IMR-90 (cell line): ENCODE measurements at regions not wholly inside any gene's neighbourhood (a gene's known extent, or its start where the extent isn't known, plus 50 kb on each side); places are given as distances from the start of the nearest gene placed in this dataset.
"Not testable (repeated sequence)": the region's sequence is repeated elsewhere in the genome, so short reads cannot be mapped to it uniquely, and the experiment has no call there.

Experiments
- ATAC-seq: fragments of 200-7000 bp; cut with Tn5 transposase; 2 replicates; pipeline ENCODE4 v1.9.1; 2020; ENCODE audit warnings: low read depth, mild to moderate bottlenecking, moderate library complexity
- BruUV-seq: library from RNA; stranded (reverse); fragments of 400-500 nt; replicated peaks from 2 replicates; lab custom pipeline; 2021; lab: Mats Ljungman, UMichigan
- CTCF ChIA-PET: fragments of 300-600 bp; formaldehyde crosslinking; extraction: SDS; loops from one replicate; lab custom pipeline; 2021; ENCODE audit warnings: antibody characterized with exemption; lab: Yijun Ruan, JAX
- POLR2A ChIA-PET: fragments of 300-600 bp; sonication (Branson Sonifier 250); formaldehyde crosslinking; loops from one replicate; lab custom pipeline; 2022; ENCODE audit warnings: antibody characterized with exemption; ENCODE audit not compliant: unreplicated experiment; lab: Charles Lee
- DNase-seq: peaks from one replicate; pipeline ENCODE4 v3.0.0; 2013
- H2AFZ ChIP-seq: replicated peaks from 2 replicates; pipeline ENCODE3; 2013; ENCODE audit warnings: low read length, mild to moderate bottlenecking; ENCODE audit not compliant: poor library complexity
- H2AK5ac ChIP-seq: 2 replicates; pipeline ENCODE4 v1.6.1; 2013; ENCODE audit warnings: low read depth, low read length, inconsistent platforms
- H2AK9ac ChIP-seq: replicated peaks from 2 replicates; pipeline ENCODE3; 2013; ENCODE audit warnings: mild to moderate bottlenecking, low read depth, low read length, moderate library complexity; ENCODE audit not compliant: poor library complexity
- H2BK120ac ChIP-seq: 2 replicates; pipeline ENCODE4 v1.6.1; 2013; ENCODE audit warnings: low read depth, low read length, inconsistent platforms
- H2BK15ac ChIP-seq: 3 replicates; pipeline ENCODE4 v1.6.1; 2013; ENCODE audit warnings: low read depth, low read length, inconsistent platforms
- H2BK20ac ChIP-seq: 2 replicates; pipeline ENCODE4 v1.6.1; 2013; ENCODE audit warnings: low read depth, mild to moderate bottlenecking, inconsistent platforms, low read length, moderate library complexity
- H2BK5ac ChIP-seq: 2 replicates; pipeline ENCODE4 v1.6.1; 2013; ENCODE audit warnings: mild to moderate bottlenecking, low read depth, low read length, inconsistent platforms; ENCODE audit not compliant: poor library complexity, severe bottlenecking
- H3K14ac ChIP-seq: replicated peaks from 2 replicates; pipeline ENCODE4 v1.6.1; 2013; ENCODE audit warnings: low read depth, low read length, inconsistent platforms
- H3K18ac ChIP-seq: 2 replicates; pipeline ENCODE4 v1.6.1; 2013; ENCODE audit warnings: low read depth, low read length, control low read depth
- H3K23ac ChIP-seq: 2 replicates; pipeline ENCODE4 v1.6.1; 2013; ENCODE audit warnings: low read depth, low read length, inconsistent platforms
- H3K27ac ChIP-seq: 2 replicates; pipeline ENCODE4 v1.5.1; 2013; ENCODE audit warnings: mild to moderate bottlenecking, control low read depth, low read length; ENCODE audit not compliant: insufficient read depth
- H3K27me3 ChIP-seq: 2 replicates; pipeline ENCODE4 v1.6.1; 2013; ENCODE audit warnings: low read length; ENCODE audit not compliant: control insufficient read depth, insufficient read depth
- H3K36me3 ChIP-seq: 2 replicates; pipeline ENCODE4 v1.6.1; 2013; ENCODE audit warnings: low read length, mixed read lengths; ENCODE audit not compliant: control insufficient read depth, insufficient read depth
- H3K4ac ChIP-seq: 2 replicates; pipeline ENCODE4 v1.6.1; 2013; ENCODE audit warnings: low read depth, low read length, inconsistent platforms
- H3K4me1 ChIP-seq: 2 replicates; pipeline ENCODE4 v1.6.1; 2013; ENCODE audit warnings: low read length, mixed read lengths; ENCODE audit not compliant: control insufficient read depth, insufficient read depth
- H3K4me2 ChIP-seq: 2 replicates; pipeline ENCODE4 v1.6.1; 2013; ENCODE audit warnings: low read depth, mild to moderate bottlenecking, control low read depth, low read length, moderate library complexity
- H3K4me3 ChIP-seq: 2 replicates; pipeline ENCODE4 v1.5.1; 2013; ENCODE audit warnings: low read depth, mild to moderate bottlenecking, control low read depth, low read length, moderate library complexity; ENCODE audit not compliant: insufficient read depth
- H3K56ac ChIP-seq: 2 replicates; pipeline ENCODE4 v1.6.1; 2013; ENCODE audit warnings: low read length, inconsistent platforms; ENCODE audit not compliant: insufficient read depth; ENCODE audit errors: extremely low read depth
- H3K79me1 ChIP-seq, 2 experiments: 2 replicates each; pipeline ENCODE4 v1.6.1; 2013; ENCODE audit warnings: low read length in 2 of 2, inconsistent platforms in 1 of 2, low read depth in 1 of 2
- H3K9ac ChIP-seq: 2 replicates; pipeline ENCODE4 v1.6.1; 2013; ENCODE audit warnings: low read depth, low read length, control low read depth
- H3K9me1 ChIP-seq: 2 replicates; pipeline ENCODE4 v1.6.1; 2013; ENCODE audit warnings: low read length, inconsistent platforms; ENCODE audit not compliant: insufficient read depth
- H3K9me3 ChIP-seq: 2 replicates; pipeline ENCODE4 v1.6.1; 2013; ENCODE audit warnings: low read length; ENCODE audit not compliant: control insufficient read depth, insufficient read depth
- H4K20me1 ChIP-seq: 2 replicates; pipeline ENCODE4 v1.6.1; 2013; ENCODE audit warnings: low read length, inconsistent platforms; ENCODE audit not compliant: insufficient read depth
- H4K5ac ChIP-seq: 2 replicates; pipeline ENCODE4 v1.6.1; 2013; ENCODE audit warnings: mild to moderate bottlenecking, low read depth, low read length, control low read depth
- H4K8ac ChIP-seq, 2 experiments: 2 replicates each; pipeline ENCODE4 v1.6.1; 2013; ENCODE audit warnings: low read depth in 2 of 2, low read length in 2 of 2, control low read depth in 1 of 2, inconsistent platforms in 1 of 2
- H4K91ac ChIP-seq: 2 replicates; pipeline ENCODE4 v1.6.1; 2013; ENCODE audit warnings: low read depth, low read length, inconsistent platforms; ENCODE audit not compliant: insufficient read depth
- WGBS, 2 experiments: methylation state at CpG; one replicate each; pipeline versions ENCODE4 v1.1.5 to v1.1.7; 2013; ENCODE audit warnings: missing lambda C conversion rate in 2 of 2; ENCODE audit not compliant: insufficient read length in 1 of 2; ENCODE audit errors: extremely low coverage in 2 of 2; 5-methylcytosine and 5-hydroxymethylcytosine counted together
- dilution Hi-C: fragments of 300-500 bp; cut with HindIII; formaldehyde crosslinking; loops from one replicate; pipeline ENCODE4 v1.14.3; 2018; ENCODE audit warnings: low sequenced_read_pairs; ENCODE audit not compliant: unreplicated experiment
- in situ Hi-C: fragments of 300-500 bp; cut with MboI; formaldehyde crosslinking; loops from 3 replicates; pipeline ENCODE4 v1.14.3; 2019; ENCODE audit warnings: low sequenced_read_pairs, inconsistent platforms, mixed read lengths
- intact Hi-C: fragments of 100-400 bp; cut with micrococcal nuclease; formaldehyde crosslinking; loops from 2 replicates; pipeline ENCODE4 v1.10.0; 2022

GRCh38 chr5:21473436-21473835 is 1379.7 kb downstream of the CDH12 start:
- H2BK20ac ChIP-seq, CTCF ChIA-PET, H3K14ac ChIP-seq, H4K5ac ChIP-seq, H2AK5ac ChIP-seq, intact Hi-C loops, dilution Hi-C loops, H2AK9ac ChIP-seq, H3K79me1 ChIP-seq, ATAC-seq, H3K36me3 ChIP-seq, H3K27me3 ChIP-seq, H3K9me1 ChIP-seq, H4K91ac ChIP-seq, BruUV-seq, H3K9me3 ChIP-seq, H3K4me1 ChIP-seq, H3K9ac ChIP-seq, H3K4me3 ChIP-seq, H2BK15ac ChIP-seq, POLR2A ChIA-PET, H4K20me1 ChIP-seq, H2AFZ ChIP-seq, in situ Hi-C loops, H3K27ac ChIP-seq, H3K56ac ChIP-seq, H2BK120ac ChIP-seq, H3K18ac ChIP-seq, H3K4ac ChIP-seq, H3K4me2 ChIP-seq, H4K8ac ChIP-seq, H3K23ac ChIP-seq, H2BK5ac ChIP-seq, DNase-seq: not testable (repeated sequence)
- no CpG with 5 or more reads among the region's 13 CpGs for WGBS, 2 experiments

GRCh38 chr5:21471691-21472090 is 1381.5 kb downstream of the CDH12 start:
- H2BK20ac ChIP-seq, H3K56ac ChIP-seq, H3K9ac ChIP-seq, BruUV-seq, H3K36me3 ChIP-seq, H3K27ac ChIP-seq, H3K4me2 ChIP-seq, H2BK120ac ChIP-seq, H3K14ac ChIP-seq, H2AK9ac ChIP-seq, CTCF ChIA-PET, H2AFZ ChIP-seq, H4K20me1 ChIP-seq, H4K5ac ChIP-seq, POLR2A ChIA-PET, H3K9me3 ChIP-seq, H3K79me1 ChIP-seq, H2AK5ac ChIP-seq, H3K9me1 ChIP-seq, intact Hi-C loops, dilution Hi-C loops, H3K4me1 ChIP-seq, H2BK15ac ChIP-seq, H2BK5ac ChIP-seq, in situ Hi-C loops, DNase-seq, H3K27me3 ChIP-seq, H4K91ac ChIP-seq, H3K4ac ChIP-seq, H3K23ac ChIP-seq, H4K8ac ChIP-seq, H3K4me3 ChIP-seq, H3K18ac ChIP-seq, ATAC-seq: not testable (repeated sequence)
- WGBS, 2 experiments: no CpG with 5 or more reads among the region's 3 CpGs
